NB4 (cell line): ENCODE measurements at regions not wholly inside any gene's neighbourhood (a gene's known extent, or its start where the extent isn't known, plus 50 kb on each side); places are given as distances from the start of the nearest gene placed in this dataset.

Experiments used
- POLR2A ChIP-seq: IDR thresholded peaks from 2 replicates; pipeline ENCODE4 v1.6.1; 2011; ENCODE audit warnings: mild to moderate bottlenecking; ENCODE audit not compliant: insufficient read length; ENCODE audit errors: extremely low read depth
- TF ChIP-seq, protein P1 (sequence below): IDR thresholded peaks from 2 replicates; pipeline ENCODE4 v1.6.1; 2011; ENCODE audit warnings: low read depth, low read length

DNA sequence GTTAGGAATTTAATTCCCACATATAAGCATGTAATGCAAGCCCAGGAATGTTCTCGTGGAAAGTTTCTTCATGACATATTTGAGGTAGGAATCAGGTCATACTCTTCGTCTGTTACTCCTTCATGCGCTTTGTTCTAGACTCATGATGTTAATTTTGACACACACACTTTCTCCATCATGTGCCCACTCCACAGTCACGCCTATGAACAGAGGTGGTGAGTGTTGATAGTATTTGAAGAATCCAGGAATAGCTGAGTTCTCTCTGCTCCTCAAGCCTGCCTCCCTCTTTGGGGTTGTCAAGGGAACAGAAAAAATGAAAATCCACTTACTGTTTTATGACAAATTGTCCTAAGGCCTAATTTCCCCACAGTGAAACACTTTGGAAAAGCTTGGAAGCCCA lies 117.3 kb upstream of the SERPINE2 start:
- TF ChIP-seq, protein P1, sequence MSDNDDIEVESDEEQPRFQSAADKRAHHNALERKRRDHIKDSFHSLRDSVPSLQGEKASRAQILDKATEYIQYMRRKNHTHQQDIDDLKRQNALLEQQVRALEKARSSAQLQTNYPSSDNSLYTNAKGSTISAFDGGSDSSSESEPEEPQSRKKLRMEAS, result no peak
- TF ChIP-seq POLR2A, result no peak
